ENCODE measurements at regions not wholly inside any gene's neighbourhood (a gene's known extent, or its start where the extent isn't known, plus 50 kb on each side); places are given as distances from the start of the nearest gene placed in this dataset.

- TF ChIP-seq CTCF (IDR thresholded peaks at IDR 0.05; ENCODE audit: extremely low read depth, missing control alignments) = no peak
- DNase-seq (ENCODE audit: low spot score) = no peak
Observed at GRCh38 chr2:159853101-159853500, 55.1 kb upstream of the CD302 start.

- TF ChIP-seq CTCF (IDR thresholded peaks at IDR 0.05; ENCODE audit: extremely low read depth, missing control alignments) = no peak
- DNase-seq (ENCODE audit: low spot score) = no peak
Observed at GRCh38 chr2:159851941-159852340, 53.9 kb upstream of the CD302 start.

GRCh38 chr2:159850789-159851188 lies 52.8 kb upstream of the CD302 start:
- DNase-seq (ENCODE audit: low spot score) = no peak
- TF ChIP-seq CTCF (IDR thresholded peaks at IDR 0.05; ENCODE audit: extremely low read depth, missing control alignments) = no peak

- no peak for TF ChIP-seq CTCF (IDR thresholded peaks at IDR 0.05; ENCODE audit: extremely low read depth, missing control alignments)
Observed at GRCh38 chr2:159849160-159849813, 51.3 kb upstream of the CD302 start.

More at GRCh38 chr2:159849160-159849813, 51.3 kb upstream of the CD302 start:
- DNase-seq (ENCODE audit: low spot score) = no peak
